ENCODE measurements at regions not wholly inside any gene's neighbourhood (a gene's known extent, or its start where the extent isn't known, plus 50 kb on each side); places are given as distances from the start of the nearest gene placed in this dataset.

DNA sequence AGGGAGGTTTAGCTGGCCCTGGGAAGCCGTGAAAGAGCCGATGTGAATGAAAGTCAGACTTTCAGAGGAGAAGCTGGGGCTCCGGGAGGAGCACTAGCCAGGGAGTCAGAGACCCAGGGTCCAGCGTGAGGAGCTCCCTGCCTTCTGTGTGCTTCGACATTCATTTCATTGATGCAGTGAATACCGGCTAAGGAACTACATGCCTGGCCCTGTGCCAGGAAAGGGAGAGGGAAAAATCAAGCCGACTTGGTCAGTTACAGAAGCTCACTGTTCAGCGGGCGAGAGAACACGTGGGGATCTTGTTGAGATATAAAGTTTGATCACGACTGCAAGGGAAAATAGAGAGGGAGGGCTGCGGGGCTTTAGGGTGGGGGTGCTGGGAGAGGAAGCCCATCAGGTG, 76.7 kb upstream of the RUNX3 start:
- TF ChIP-seq, protein P1, sequence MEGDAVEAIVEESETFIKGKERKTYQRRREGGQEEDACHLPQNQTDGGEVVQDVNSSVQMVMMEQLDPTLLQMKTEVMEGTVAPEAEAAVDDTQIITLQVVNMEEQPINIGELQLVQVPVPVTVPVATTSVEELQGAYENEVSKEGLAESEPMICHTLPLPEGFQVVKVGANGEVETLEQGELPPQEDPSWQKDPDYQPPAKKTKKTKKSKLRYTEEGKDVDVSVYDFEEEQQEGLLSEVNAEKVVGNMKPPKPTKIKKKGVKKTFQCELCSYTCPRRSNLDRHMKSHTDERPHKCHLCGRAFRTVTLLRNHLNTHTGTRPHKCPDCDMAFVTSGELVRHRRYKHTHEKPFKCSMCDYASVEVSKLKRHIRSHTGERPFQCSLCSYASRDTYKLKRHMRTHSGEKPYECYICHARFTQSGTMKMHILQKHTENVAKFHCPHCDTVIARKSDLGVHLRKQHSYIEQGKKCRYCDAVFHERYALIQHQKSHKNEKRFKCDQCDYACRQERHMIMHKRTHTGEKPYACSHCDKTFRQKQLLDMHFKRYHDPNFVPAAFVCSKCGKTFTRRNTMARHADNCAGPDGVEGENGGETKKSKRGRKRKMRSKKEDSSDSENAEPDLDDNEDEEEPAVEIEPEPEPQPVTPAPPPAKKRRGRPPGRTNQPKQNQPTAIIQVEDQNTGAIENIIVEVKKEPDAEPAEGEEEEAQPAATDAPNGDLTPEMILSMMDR (IDR thresholded peaks at IDR 0.05): no peak
- no peak for TF ChIP-seq POLR2A (IDR thresholded peaks at IDR 0.05)
